Activated T-cell treated with anti-CD3 and anti-CD28 coated beads, Interleukin-2, amount 50 U/mL, for 48 hours (primary cell): ENCODE measurements at regions not wholly inside any gene's neighbourhood (a gene's known extent, or its start where the extent isn't known, plus 50 kb on each side); places are given as distances from the start of the nearest gene placed in this dataset.
A peak's percentile ranks its signal among the peaks of the same experiment; 100 is the strongest.

ENCODE experiments used
- DNase-seq, 2 experiments: peaks; one replicate each; pipeline ENCODE4 v3.0.0-alpha.2; 2020

- DNase-seq = peak; percentile 48 to 59
Observed at GRCh38 chr14:32254952-32255679, 52.0 kb upstream of the RNU6-8 start.

DNA sequence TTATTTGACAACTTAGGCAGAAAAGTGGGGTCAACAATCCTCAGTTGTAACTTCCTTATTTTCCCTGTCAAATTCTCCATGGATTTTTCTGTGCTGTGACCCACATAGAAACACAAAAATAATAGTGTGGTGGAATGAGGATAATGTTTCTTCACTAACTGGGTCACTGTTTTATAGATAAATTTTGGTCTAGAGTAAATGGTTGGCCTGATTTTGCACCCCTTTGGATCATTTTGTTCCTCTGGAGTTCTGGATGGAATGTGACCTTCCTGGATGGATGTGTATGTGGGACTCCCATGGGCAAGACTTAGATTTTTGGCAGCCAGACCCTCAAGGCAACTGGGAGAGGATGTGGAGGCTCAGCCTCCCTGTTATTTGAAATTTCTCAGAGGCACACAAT, 52.7 kb upstream of the RNU6-8 start:
- no peak for DNase-seq

- no peak for DNase-seq
Observed at GRCh38 chr14:32256576-32256975, 53.5 kb upstream of the RNU6-8 start.

DNA sequence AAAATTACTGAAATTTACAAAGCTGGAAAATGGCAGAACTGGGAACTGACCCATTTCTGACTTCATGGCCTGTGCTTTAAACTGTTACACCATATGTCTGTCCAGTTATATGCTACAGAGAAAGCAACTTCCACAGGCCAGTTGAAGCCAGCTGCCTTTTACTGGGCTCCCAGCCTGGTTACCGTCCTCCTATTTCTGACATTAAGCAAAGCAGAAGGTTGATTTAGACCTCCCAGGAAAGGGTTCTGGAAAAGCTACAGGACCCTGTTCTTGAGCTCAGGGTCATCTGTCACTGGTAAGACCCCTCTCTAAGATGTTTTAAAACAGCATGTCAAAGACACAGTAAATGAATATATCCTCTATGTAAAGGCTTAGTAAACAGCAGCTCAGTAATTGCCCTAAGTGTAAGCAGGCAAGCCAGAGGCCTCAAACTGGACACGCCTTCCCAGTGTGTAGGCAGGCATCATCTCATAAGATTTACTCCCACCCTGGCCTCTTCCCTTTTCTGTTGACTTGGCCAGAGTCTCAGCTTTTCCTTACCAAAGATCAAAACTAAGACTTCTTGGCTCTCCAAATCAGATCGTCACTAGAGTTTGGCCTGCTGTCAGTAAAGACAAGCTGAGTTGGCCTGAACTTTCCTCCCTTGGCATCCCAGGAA, 55.4 kb upstream of the RNU6-8 start:
- DNase-seq = no peak

DNA sequence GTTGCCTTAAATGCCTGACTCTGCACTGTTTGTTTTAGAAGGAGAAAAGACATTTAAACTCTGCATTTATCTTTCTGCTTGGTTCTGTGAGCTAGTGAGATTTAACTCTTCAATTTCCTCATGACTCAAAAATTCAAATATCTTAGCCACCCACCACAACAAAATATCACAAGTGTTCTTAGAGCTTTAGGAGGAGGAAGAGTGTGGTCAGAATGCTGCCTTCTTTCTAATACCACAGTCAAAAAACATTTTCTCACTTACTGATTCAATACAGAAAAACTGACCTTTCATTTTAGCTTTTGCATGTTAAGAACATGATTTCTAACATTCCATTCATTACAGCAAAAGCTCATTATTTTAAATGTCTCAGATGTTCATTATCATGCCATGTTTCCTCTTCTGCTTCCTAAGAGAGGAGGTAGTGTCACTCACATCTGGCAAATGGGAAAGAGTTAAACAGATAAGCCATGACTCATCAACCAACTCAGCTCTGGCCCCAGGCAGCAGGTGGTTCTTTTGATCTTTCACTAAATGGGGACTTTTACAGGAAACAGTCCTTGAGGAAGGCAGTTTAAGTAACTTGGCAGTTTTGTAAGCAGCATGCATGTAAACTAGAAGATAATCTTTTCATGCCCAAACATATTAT, 56.4 kb upstream of the RNU6-8 start:
- no peak for DNase-seq

DNA sequence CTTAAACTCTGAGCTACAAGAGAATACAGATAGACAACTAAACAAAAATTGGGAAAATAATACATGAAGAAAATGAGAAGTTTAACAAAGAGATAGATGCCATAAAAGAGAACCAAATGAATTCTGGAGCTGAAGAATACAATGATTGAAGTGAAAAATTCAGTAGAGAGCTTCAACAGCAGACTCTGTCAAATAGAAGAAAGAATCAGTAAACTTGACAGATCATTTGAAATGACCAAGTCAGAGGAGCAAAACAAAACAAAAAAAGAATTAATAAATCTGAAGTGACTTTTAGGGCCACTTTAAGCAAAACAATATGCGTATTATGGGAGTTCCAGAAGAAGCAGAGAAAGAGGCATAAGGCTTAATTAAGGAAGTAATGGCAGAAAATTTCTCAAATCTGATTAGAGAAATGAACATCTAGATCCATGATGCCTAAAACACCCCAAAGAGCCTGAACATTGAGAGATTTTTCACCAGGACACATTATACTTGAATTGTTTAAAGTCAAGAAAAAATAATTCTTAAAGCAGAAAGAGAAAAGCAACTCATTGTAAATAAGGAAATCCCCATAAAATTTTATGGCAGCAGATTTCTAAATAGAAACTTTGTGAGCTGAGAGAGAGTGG, 61.0 kb upstream of the RNU6-8 start:
- no peak for DNase-seq

DNA sequence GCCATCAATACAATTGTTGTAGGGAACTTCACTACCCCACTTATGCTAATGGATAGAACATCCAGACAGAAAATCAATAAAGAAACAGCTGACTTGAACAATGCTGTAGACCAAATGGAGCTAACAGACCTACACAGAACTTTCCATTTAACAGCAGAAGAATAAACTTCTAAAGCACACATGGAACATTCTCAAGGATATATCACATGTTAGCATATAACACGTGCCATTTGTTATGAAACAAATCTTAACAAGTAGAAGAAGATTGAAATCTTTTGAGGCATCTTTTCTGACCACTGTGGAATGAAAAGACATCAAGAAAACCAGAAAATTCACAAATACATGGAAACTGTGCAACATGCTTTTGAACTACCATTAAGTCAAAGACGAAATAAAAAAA, 62.5 kb upstream of the RNU6-8 start:
- no peak for DNase-seq

DNA sequence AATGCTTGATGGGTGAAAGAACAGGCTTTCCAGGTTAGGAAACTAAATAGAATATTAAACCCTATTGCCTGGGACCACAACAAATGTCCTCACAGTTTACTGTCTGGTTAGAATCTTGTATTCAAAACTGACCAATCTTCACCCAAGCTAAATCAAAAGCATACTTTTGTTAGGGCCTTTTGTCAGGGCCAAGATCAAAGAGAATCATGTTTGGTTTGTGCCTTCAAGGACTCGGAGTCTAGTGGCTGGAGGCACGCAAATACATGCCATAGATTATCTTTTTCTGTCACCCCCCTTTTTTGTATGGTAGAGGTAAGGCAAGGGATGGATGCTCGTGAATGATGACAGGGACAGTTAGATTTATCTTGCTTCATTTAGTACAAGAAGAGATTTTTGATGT, 51.1 kb upstream of the AKAP6 start:
- no peak for DNase-seq
